Lower lobe of right lung (tissue), 2 donors: ENCODE measurements at regions not wholly inside any gene's neighbourhood (a gene's known extent, or its start where the extent isn't known, plus 50 kb on each side); places are given as distances from the start of the nearest gene placed in this dataset.

ENCODE experiments used
- ATAC-seq, 2 donors: fragments of 200-7000 bp; cut with Tn5 transposase; one replicate each; pipeline ENCODE4 v1.9.1; 2020 to 2022; ENCODE audit warnings: mild to moderate bottlenecking in 2 of 2, moderate library complexity in 2 of 2
- DNase-seq: peaks from one replicate; pipeline ENCODE4 v3.0.0-alpha.2; 2020
- H3K27ac ChIP-seq: fragments of 200-600 bp; one replicate; pipeline ENCODE4 v1.8.0; 2022
- H3K27me3 ChIP-seq: fragments of 200-600 bp; one replicate; pipeline ENCODE4 v1.8.0; 2022; ENCODE audit warnings: low read depth
- H3K36me3 ChIP-seq: fragments of 200-600 bp; one replicate; pipeline ENCODE4 v1.8.0; 2022; ENCODE audit warnings: mild to moderate bottlenecking
- H3K4me1 ChIP-seq: fragments of 200-600 bp; one replicate; pipeline ENCODE4 v1.8.0; 2022
- H3K4me3 ChIP-seq: fragments of 200-600 bp; one replicate; pipeline ENCODE4 v1.8.0; 2022; ENCODE audit warnings: mild to moderate bottlenecking
- H3K9me3 ChIP-seq: fragments of 200-600 bp; one replicate; pipeline ENCODE4 v1.8.0; 2022
- intact Hi-C: fragments of 100-400 bp; cut with DNase I; formaldehyde crosslinking; loops from one replicate; pipeline ENCODE4 v1.11.0; 2022
- TF ChIP-seq, protein P1 (sequence below): fragments of 200-600 bp; IDR thresholded peaks from one replicate; pipeline ENCODE4 v1.8.0; 2022; ENCODE audit warnings: antibody characterized with exemption, mild to moderate bottlenecking
- donor health status: DM: no; HTN: yes; CAD: no; lungs with severe emphysema.

DNA sequence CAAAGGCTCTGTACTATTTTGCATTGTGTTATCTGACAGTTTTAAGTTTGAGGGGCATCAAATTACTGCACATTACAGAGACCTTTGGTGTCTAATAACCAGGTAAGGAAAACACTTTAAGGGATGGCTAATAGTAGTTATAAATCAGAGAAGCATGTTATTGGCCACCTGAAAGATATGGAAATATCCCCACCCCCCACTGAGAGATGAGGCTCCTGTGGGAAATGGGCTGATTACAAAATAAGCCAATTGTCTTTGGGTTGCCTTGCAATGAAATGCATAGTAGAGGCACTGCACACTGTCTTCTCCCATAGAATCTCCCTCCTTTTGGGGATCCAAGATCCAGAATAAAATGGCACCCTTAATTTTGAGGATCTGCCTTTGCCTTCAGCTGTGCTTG, 91.0 kb downstream of the IGLL5 start:
- no peak for ATAC-seq
- Histone ChIP-seq H3K27me3 (peaks cover 5% of the 10 kb centered on the region), H3K4me3 (no peak overlapping the region), H3K9me3 (peaks cover 14% of the 10 kb centered on the region), H3K27ac (no peak overlapping the region), H3K4me1 (no peaks in the 10 kb centered on the region), H3K36me3 (no peaks in the 10 kb centered on the region)
- intact Hi-C loops: no loop called here
- DNase-seq: no peak
- TF ChIP-seq, protein P1, sequence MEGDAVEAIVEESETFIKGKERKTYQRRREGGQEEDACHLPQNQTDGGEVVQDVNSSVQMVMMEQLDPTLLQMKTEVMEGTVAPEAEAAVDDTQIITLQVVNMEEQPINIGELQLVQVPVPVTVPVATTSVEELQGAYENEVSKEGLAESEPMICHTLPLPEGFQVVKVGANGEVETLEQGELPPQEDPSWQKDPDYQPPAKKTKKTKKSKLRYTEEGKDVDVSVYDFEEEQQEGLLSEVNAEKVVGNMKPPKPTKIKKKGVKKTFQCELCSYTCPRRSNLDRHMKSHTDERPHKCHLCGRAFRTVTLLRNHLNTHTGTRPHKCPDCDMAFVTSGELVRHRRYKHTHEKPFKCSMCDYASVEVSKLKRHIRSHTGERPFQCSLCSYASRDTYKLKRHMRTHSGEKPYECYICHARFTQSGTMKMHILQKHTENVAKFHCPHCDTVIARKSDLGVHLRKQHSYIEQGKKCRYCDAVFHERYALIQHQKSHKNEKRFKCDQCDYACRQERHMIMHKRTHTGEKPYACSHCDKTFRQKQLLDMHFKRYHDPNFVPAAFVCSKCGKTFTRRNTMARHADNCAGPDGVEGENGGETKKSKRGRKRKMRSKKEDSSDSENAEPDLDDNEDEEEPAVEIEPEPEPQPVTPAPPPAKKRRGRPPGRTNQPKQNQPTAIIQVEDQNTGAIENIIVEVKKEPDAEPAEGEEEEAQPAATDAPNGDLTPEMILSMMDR: no peak

DNA sequence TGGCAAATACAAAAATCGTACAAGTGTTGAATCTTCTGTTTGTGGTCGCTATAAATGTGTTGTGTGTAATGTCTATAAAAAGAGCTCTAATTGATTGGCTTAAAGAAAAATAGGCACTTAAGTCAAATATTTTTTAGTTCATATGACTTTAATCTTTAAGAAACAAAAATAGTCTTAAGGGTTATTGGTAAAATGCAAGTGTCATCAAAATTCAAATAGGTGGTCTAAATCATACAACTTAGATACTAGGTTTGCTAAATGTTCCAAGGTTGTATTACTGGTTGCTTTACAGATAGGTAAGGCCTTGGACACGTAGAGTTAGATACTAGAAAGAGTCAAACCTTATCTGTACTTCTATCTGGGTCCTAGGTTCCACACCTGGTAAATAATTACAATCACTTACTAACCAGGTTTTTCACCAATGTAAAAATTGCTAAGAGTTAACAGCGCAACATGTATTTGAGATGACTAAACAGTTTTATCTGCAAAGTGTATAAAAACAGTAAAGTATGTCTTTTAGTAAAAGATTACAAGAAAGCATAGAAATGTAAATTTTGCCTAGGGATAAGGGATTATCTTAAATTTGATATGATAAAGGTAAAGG, 91.1 kb upstream of the GNAZ start:
- peaks cover 14% of the 10 kb centered on the region for H3K9me3 ChIP-seq
- TF ChIP-seq, protein P1: no peak
- no peaks in the 10 kb centered on the region for H3K36me3 ChIP-seq
- intact Hi-C loops: no loop called here
- ATAC-seq: no peak
- H3K27me3 ChIP-seq: peaks cover 5% of the 10 kb centered on the region
- no peak overlapping the region for H3K4me3 ChIP-seq
- H3K27ac ChIP-seq: no peak overlapping the region
- DNase-seq: no peak
- H3K4me1 ChIP-seq: no peaks in the 10 kb centered on the region

DNA sequence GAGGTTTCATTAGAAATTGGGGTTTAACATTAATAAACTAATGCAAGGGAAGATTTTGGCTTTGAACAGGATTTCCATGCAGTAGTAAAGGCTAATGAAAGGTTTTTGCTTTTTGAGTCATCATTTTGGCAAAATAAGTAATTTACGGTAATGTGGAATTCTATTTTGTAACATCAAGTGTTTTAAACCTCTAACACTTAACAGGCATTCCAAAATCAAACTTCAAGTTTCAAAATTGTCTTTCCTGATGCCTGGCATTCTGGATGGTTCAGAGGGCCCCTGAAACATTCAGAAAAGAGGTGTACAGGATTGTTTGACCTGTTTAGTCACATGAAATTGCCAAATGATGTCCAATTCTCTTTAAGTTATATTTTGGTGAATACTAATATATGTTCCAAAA, 90.4 kb upstream of the GNAZ start:
- ATAC-seq (no peak), DNase-seq (no peak)
- Histone ChIP-seq H3K36me3 (no peaks in the 10 kb centered on the region), H3K4me3 (no peak overlapping the region), H3K4me1 (no peaks in the 10 kb centered on the region), H3K27me3 (peaks cover 5% of the 10 kb centered on the region), H3K27ac (no peak overlapping the region), H3K9me3 (peaks cover 14% of the 10 kb centered on the region)
- intact Hi-C loops: no loop called here
- TF ChIP-seq, protein P1: no peak

DNA sequence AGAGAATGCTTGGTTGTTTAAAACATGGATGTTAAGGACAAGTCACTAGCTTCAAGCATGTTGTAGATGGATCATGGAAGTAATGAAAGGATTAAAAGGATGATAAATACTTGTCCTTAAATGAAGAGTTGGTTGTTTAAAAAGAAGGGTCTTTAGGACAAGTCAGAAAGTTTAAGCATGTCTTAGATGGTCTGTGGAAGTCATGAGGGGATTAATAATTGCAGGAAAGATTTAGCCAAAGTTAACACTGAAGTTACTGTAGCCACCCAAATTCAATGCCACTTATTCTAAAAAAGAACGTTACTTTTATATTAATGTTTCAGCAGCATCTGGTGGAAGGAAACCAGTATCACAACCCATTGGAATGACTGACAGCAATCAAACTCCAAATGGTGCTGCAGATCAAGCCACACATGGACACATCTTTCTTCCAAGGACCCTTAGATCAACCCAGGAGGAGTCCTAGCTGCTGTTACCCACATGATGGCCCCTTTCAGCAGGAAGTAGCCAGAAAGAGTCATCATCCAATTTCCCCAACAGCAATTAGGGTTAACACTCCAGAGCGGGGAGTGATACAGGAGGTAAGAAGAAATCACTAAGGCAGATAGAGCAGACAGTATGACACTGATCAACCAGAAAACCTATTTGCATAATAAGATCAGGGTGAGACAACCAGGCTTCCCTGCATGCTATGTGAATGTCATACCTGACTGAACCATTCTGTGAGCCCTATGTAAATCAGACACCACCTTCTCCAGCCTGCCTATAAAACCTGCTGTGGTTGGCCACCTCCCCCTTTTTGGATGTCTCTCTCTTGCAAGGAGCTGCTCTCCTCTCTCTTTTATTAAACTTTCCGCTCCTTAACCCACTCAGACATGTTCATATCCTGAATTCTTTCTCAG, 88.4 kb upstream of the GNAZ start:
- H3K27ac ChIP-seq: no peak overlapping the region
- intact Hi-C loops: no loop called here
- TF ChIP-seq, protein P1: no peak
- no peak for DNase-seq
- peaks cover 14% of the 10 kb centered on the region for H3K9me3 ChIP-seq
- no peaks in the 10 kb centered on the region for H3K4me1 ChIP-seq
- H3K36me3 ChIP-seq: no peaks in the 10 kb centered on the region
- ATAC-seq: no peak
- no peaks in the 10 kb centered on the region for H3K27me3 ChIP-seq
- H3K4me3 ChIP-seq: no peak overlapping the region

DNA sequence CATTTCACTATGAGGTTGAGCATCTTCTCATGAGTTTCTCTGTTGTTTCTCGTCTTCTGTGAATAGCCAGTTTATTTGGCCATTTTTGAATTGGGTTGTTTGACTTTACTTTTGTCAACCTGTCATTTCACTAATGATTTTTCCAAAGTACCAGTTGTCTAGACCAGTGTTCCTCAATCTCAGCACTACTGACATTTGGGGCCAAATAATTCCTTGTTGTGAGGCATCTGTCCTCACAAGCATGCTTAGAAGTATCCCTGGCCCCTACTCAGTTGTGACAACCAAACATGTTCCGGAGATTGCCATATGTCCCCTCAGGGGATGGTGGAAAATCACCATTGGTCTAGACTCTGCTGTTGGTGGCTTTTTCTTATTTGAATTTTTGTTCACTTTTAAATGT, 87.7 kb upstream of the GNAZ start:
- Histone ChIP-seq H3K4me1 (no peaks in the 10 kb centered on the region), H3K9me3 (peaks cover 14% of the 10 kb centered on the region), H3K36me3 (no peaks in the 10 kb centered on the region), H3K4me3 (no peak overlapping the region), H3K27ac (no peak overlapping the region), H3K27me3 (no peaks in the 10 kb centered on the region)
- intact Hi-C loops: no loop called here
- TF ChIP-seq, protein P1: no peak
- ATAC-seq: no peak
- no peak for DNase-seq
